Liver (tissue), 7 donors: ENCODE measurements at regions not wholly inside any gene's neighbourhood (a gene's known extent, or its start where the extent isn't known, plus 50 kb on each side); places are given as distances from the start of the nearest gene placed in this dataset.

Experiments used
- DNase-seq: peaks from one replicate; pipeline ENCODE4 v3.0.0-alpha.2; 2017; ENCODE audit warnings: low spot score
- H3K27ac ChIP-seq, 2 donors: one replicate each; pipeline ENCODE4 v1.7.0; 2013; ENCODE audit warnings: inconsistent platforms in 2 of 2, low read length in 2 of 2, control low read depth in 1 of 2, low read depth in 1 of 2, mild to moderate bottlenecking in 1 of 2
- H3K27me3 ChIP-seq, 4 donors: one replicate each; pipeline versions ENCODE4 v1.6.1 to v1.7.0; 2013; ENCODE audit warnings: low read length in 3 of 4, inconsistent platforms in 1 of 4, mild to moderate bottlenecking in 1 of 4, moderate library complexity in 1 of 4; ENCODE audit not compliant: control insufficient read depth in 4 of 4, insufficient read depth in 4 of 4
- H3K36me3 ChIP-seq, 4 donors: one replicate each; pipeline versions ENCODE4 v1.6.1 to v1.7.0; 2013; ENCODE audit warnings: low read length in 3 of 4, mild to moderate bottlenecking in 3 of 4, low read depth in 1 of 4, moderate library complexity in 1 of 4; ENCODE audit not compliant: control insufficient read depth in 4 of 4, insufficient read depth in 3 of 4
- H3K4me1 ChIP-seq, 4 donors: one replicate each; pipeline versions ENCODE4 v1.6.1 to v1.7.0; 2013; ENCODE audit warnings: low read length in 3 of 4, mild to moderate bottlenecking in 3 of 4, moderate library complexity in 1 of 4; ENCODE audit not compliant: control insufficient read depth in 4 of 4, insufficient read depth in 4 of 4
- H3K4me3 ChIP-seq, 3 donors: one replicate each; pipeline versions ENCODE4 v1.6.1 to v1.7.0; 2013; ENCODE audit warnings: low read length in 3 of 3, control low read depth in 1 of 3, low read depth in 1 of 3, mild to moderate bottlenecking in 1 of 3
- H3K9ac ChIP-seq, 2 donors: one replicate each; pipeline ENCODE4 v1.7.0; 2013; ENCODE audit warnings: low read length in 2 of 2, mild to moderate bottlenecking in 2 of 2, moderate library complexity in 2 of 2, control low read depth in 1 of 2, low read depth in 1 of 2
- H3K9me3 ChIP-seq, 4 donors: one replicate each; pipeline versions ENCODE4 v1.6.1 to v1.7.0; 2013; ENCODE audit warnings: low read length in 3 of 4; ENCODE audit not compliant: control insufficient read depth in 4 of 4
- FOXA1 ChIP-seq: IDR thresholded peaks from 2 replicates; pipeline ENCODE4 v1.6.1; 2016; ENCODE audit warnings: antibody characterized with exemption
- FOXA2 ChIP-seq: IDR thresholded peaks from 2 replicates; pipeline ENCODE4 v1.6.1; 2016; ENCODE audit warnings: antibody characterized with exemption
- HNF4G ChIP-seq: IDR thresholded peaks from 2 replicates; pipeline ENCODE4 v1.6.1; 2016; ENCODE audit warnings: antibody characterized with exemption
- JUND ChIP-seq, 2 donors: IDR thresholded peaks; 2 replicates each; pipeline ENCODE4 v1.6.1; 2016; ENCODE audit warnings: antibody characterized with exemption in 2 of 2
- MAX ChIP-seq: IDR thresholded peaks from 2 replicates; pipeline ENCODE4 v1.6.1; 2016; ENCODE audit warnings: antibody characterized with exemption
- NR2F2 ChIP-seq: IDR thresholded peaks from 2 replicates; pipeline ENCODE4 v1.6.1; 2016; ENCODE audit warnings: antibody characterized with exemption
- RAD21 ChIP-seq, 2 donors: IDR thresholded peaks; 2 replicates each; pipeline ENCODE4 v1.6.1; 2016; ENCODE audit warnings: antibody characterized with exemption in 2 of 2, mild to moderate bottlenecking in 2 of 2
- RXRA ChIP-seq, 2 donors: IDR thresholded peaks; 2 replicates each; pipeline ENCODE4 v1.6.1; 2017 to 2018; ENCODE audit warnings: antibody characterized with exemption in 2 of 2, mild to moderate bottlenecking in 1 of 2
- SP1 ChIP-seq: IDR thresholded peaks from 2 replicates; pipeline ENCODE4 v1.6.1; 2018; ENCODE audit warnings: antibody characterized with exemption, mild to moderate bottlenecking
- TAF1 ChIP-seq: conservative IDR thresholded peaks from 2 replicates; pipeline ENCODE4 v1.6.1; 2016; ENCODE audit warnings: antibody characterized with exemption, mild to moderate bottlenecking
- YY1 ChIP-seq: IDR thresholded peaks from 2 replicates; pipeline ENCODE4 v1.6.1; 2016; ENCODE audit warnings: antibody characterized with exemption, mild to moderate bottlenecking
- WGBS: extraction: QIAGEN DNeasy Blood & Tissue Kit; methylation state at CpG from one replicate; pipeline ENCODE4 v1.1.7; 2013; 5-methylcytosine and 5-hydroxymethylcytosine counted together
- TF ChIP-seq, protein P1 (sequence below): IDR thresholded peaks from 2 replicates; pipeline ENCODE4 v1.6.1; 2016; ENCODE audit warnings: antibody characterized with exemption, mild to moderate bottlenecking
- TF ChIP-seq, protein P2 (sequence below): IDR thresholded peaks from 2 replicates; pipeline ENCODE4 v1.6.1; 2016; ENCODE audit warnings: antibody characterized with exemption
- TF ChIP-seq, protein P3 (sequence below): IDR thresholded peaks from 2 replicates; pipeline ENCODE4 v1.6.1; 2016; ENCODE audit warnings: antibody characterized with exemption
- donor health status: healthy.
- donor health status: healthy.
- donor health status: healthy.
- donor health status: healthy.

DNA sequence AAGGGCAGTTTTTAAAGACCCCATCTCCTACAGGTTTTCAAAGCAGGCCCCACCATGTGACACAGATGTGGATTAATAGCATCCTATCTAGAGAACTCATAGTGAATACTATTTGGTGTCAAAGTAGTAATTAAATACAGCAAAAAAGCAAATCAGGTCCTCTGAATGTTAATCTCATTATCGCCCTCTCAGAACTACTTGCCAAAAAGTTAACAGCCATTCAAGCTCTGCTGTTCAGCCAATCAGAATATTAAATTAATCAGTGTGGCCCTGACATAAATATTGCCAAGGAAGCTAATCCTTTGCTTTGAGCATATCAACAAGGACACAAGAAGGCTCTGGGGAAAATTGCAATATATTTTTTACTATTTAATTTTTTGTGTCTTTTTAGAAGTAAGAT, 428.9 kb upstream of the SOX11 start (continued):
- TF ChIP-seq, protein P1, sequence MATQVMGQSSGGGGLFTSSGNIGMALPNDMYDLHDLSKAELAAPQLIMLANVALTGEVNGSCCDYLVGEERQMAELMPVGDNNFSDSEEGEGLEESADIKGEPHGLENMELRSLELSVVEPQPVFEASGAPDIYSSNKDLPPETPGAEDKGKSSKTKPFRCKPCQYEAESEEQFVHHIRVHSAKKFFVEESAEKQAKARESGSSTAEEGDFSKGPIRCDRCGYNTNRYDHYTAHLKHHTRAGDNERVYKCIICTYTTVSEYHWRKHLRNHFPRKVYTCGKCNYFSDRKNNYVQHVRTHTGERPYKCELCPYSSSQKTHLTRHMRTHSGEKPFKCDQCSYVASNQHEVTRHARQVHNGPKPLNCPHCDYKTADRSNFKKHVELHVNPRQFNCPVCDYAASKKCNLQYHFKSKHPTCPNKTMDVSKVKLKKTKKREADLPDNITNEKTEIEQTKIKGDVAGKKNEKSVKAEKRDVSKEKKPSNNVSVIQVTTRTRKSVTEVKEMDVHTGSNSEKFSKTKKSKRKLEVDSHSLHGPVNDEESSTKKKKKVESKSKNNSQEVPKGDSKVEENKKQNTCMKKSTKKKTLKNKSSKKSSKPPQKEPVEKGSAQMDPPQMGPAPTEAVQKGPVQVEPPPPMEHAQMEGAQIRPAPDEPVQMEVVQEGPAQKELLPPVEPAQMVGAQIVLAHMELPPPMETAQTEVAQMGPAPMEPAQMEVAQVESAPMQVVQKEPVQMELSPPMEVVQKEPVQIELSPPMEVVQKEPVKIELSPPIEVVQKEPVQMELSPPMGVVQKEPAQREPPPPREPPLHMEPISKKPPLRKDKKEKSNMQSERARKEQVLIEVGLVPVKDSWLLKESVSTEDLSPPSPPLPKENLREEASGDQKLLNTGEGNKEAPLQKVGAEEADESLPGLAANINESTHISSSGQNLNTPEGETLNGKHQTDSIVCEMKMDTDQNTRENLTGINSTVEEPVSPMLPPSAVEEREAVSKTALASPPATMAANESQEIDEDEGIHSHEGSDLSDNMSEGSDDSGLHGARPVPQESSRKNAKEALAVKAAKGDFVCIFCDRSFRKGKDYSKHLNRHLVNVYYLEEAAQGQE, result no peak
- no peak for TF ChIP-seq RAD21 (IDR thresholded peaks at IDR 0.05)

DNA sequence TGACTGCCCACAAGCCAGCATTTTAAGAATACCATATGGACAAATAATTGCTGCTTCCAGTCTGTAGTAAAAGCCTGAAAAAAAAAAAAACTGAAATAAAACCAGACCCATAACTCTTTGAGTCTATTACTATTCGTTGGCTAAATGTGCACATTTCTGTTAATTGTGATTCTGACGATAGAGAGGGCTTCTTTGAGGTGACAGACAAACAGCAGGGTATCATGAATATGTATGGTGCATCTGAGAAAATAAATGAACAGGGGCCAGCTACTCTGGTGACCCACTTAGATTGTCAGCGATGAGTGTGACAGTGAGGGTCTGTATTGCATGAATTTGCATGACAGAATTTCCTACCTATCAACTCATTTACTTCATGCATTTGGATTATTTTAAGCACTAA, 427.8 kb upstream of the SOX11 start:
- Histone ChIP-seq H3K27ac (no peak overlapping the region), H3K27me3 (no peaks in the 10 kb centered on the region), H3K9ac (no peak overlapping the region), H3K4me3 (no peak overlapping the region), H3K9me3 (no peaks in the 10 kb centered on the region), H3K4me1 (no peaks in the 10 kb centered on the region), H3K36me3 (no peaks in the 10 kb centered on the region)
- TF ChIP-seq YY1, result no peak
- no peak for TF ChIP-seq JUND (IDR thresholded peaks at IDR 0.05)
- TF ChIP-seq TAF1, result no peak
- TF ChIP-seq RAD21 (IDR thresholded peaks at IDR 0.05), result no peak
- TF ChIP-seq, protein P2, sequence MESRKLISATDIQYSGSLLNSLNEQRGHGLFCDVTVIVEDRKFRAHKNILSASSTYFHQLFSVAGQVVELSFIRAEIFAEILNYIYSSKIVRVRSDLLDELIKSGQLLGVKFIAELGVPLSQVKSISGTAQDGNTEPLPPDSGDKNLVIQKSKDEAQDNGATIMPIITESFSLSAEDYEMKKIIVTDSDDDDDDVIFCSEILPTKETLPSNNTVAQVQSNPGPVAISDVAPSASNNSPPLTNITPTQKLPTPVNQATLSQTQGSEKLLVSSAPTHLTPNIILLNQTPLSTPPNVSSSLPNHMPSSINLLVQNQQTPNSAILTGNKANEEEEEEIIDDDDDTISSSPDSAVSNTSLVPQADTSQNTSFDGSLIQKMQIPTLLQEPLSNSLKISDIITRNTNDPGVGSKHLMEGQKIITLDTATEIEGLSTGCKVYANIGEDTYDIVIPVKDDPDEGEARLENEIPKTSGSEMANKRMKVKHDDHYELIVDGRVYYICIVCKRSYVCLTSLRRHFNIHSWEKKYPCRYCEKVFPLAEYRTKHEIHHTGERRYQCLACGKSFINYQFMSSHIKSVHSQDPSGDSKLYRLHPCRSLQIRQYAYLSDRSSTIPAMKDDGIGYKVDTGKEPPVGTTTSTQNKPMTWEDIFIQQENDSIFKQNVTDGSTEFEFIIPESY, result no peak
- no peak for TF ChIP-seq FOXA2
- no peak for TF ChIP-seq RXRA (IDR thresholded peaks at IDR 0.05)
- no peak for TF ChIP-seq FOXA1
- TF ChIP-seq, protein P3, sequence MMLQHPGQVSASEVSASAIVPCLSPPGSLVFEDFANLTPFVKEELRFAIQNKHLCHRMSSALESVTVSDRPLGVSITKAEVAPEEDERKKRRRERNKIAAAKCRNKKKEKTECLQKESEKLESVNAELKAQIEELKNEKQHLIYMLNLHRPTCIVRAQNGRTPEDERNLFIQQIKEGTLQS, result no peak
- TF ChIP-seq SP1, result no peak
- TF ChIP-seq NR2F2, result no peak
- TF ChIP-seq MAX, result no peak
- DNase-seq, result no peak
- WGBS, result 40% methylated on average over 3 of the region's 3 CpGs

GRCh38 chr2:5285061-5285460, 407.1 kb upstream of the SOX11 start:
- H3K27me3 ChIP-seq, result no peaks in the 10 kb centered on the region
- TF ChIP-seq FOXA2, result no peak
- no peak for TF ChIP-seq HNF4G
- no peak for TF ChIP-seq JUND (IDR thresholded peaks at IDR 0.05)
- TF ChIP-seq, protein P2, result no peak

More at GRCh38 chr2:5285061-5285460, 407.1 kb upstream of the SOX11 start:
- Histone ChIP-seq H3K9me3 (no peaks in the 10 kb centered on the region), H3K4me3 (no peak overlapping the region), H3K36me3 (no peaks in the 10 kb centered on the region), H3K9ac (no peak overlapping the region), H3K4me1 (no peaks in the 10 kb centered on the region), H3K27ac (no peak overlapping the region)
- no peak for DNase-seq
- 59% methylated on average over 1 of the region's 1 CpG for WGBS
